ENCODE measurements at regions not wholly inside any gene's neighbourhood (a gene's known extent, or its start where the extent isn't known, plus 50 kb on each side); places are given as distances from the start of the nearest gene placed in this dataset.

DNA sequence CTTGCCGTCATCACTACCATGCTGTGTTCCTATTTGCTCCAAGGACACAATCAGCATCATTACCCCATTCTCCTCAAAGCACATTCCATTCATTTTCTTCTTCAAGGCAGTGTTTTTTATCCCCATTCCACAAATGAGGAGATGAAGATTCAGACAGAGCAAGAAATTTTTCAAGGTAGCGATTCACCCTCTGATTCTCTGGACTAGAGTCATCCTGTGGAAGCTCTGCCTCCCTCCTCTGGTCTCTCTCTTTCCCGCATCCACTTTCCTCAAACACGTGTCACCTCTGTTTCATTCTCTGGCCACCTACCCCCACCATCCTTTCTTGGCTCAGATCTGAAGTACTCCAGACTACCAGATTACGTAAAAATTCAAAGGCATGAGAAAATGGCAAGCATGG, 297.9 kb downstream of the SOX11 start:
- DNase-seq (ENCODE audit: low read depth in 2 of 2), result no peak

DNA sequence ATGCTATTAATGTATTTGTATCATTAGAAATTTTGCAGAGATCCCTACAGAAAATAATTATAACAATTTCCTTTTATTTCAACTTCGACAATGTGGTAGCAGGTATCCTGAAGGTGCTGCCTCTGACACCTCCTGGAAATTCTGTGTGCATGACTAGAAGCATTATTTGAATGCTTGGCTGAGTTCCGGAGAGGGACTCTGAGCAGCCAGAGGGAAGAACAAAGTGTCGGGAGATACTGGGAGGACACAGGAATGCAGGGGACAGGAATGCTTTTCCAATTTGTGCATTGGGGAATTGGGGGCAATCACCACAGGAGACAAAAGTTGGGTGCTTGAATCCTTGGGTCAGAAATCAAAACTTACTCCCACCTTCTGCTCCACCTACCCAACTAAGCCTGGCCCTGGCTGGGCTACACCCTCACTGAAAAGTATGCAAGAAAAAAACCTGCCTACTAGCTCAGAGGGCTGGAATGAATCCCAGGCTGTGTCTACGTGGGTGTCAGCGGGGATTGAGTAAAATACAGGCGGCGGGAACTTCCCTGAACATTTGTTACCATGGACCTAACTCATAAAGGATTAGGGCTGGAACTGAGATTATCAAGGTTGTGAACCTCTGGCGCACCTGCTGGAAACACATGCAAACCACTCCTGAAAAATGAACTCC, 299.3 kb downstream of the SOX11 start:
- no peak for DNase-seq (ENCODE audit: low read depth in 2 of 2)

DNA sequence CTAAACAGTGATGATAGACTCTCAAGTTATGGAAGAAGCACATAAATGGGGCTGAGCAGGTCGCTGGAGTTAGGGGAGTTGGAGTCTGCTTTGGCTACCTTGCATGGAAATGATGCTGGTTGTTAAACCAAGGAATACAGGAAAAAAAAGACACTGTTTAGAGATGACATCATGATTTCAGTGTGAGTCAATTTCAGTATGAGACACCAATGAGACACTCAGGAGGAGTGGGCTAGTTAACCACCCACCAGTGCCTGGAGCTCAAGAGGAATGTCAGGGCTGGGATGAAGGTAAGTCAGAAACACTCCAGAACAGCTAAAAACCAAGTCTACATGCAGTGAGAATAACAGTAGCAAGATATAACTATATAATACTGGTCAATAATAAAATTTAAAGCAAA, 303.6 kb downstream of the SOX11 start:
- no peak for DNase-seq (ENCODE audit: low read depth in 2 of 2)

DNA sequence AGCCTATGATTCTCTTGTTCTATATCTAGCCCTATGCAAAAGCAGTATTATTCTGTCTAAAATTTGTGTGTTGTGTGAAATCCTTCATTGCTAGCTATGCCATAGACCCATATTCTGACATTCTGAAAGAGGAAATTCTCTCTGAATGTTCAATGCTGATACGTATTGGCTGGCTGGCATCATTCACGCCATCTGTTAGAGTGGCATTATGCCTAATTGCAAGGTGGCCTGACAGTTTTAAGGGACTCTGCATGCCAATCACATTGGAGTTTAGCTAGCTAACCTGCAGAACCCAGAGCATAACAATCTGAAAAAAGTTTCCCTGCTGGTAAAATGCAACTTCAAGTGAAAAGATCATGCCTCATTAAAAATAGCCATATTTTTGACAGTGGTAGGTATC, 316.0 kb downstream of the SOX11 start:
- no peak for DNase-seq (ENCODE audit: low read depth in 2 of 2)

DNA sequence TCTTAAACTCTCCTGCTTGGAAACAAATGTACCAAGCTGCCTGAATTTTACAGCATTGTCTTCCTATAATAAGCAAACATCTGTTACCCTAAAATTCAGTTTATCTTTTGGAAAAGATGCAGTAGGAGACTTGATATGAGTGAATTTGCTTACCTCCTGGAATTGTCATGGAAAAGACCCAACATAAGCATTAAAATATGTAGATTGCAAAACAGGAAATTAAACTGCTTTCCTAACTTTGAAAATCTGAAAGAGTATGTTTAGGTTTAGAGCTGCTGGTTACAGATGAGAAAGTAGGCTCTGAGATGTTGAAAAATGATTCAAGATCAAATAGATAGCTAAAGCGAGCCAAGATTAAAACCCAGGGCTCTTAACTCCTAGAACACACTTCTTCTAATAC, 316.5 kb downstream of the SOX11 start:
- DNase-seq (ENCODE audit: low read depth in 2 of 2), result no peak

DNA sequence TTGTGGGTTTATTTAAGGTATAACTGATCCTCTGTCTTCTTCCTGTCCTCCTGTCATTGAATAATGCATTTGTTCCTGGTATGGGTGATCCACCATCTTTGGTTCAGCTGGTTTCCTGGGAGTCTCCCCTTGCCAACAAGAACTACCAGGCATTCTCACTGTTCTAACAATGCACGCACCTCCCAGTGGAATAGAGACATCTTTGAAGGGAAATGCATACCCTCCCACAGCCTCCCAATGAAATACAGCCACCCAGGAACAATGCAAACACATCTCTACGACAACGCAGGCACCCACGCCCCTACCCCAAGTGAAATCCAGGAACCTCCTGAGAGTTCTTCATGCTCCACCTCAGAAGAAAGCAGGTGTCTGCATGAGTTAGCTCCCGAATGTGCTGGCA, 318.0 kb downstream of the SOX11 start:
- no peak for DNase-seq (ENCODE audit: low read depth in 2 of 2)

DNA sequence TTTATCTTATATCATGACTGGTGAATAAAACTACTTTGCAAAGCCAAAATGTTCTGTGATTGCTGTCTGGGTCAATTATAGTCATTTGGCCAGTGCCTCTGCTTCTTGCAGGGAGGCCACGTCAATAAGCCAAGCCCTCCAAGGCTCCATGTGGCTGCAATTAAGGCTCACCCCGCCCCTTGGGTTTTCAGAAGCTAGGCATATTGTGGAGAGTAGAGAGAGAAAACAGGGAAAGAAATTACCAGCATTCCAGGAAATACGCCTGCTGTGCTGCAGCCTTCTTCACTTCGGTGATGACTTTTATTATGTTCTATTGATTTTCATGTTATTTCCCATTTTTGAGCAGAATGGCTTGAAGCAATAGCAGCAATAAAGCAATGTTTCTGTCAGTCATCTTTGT, 319.7 kb downstream of the SOX11 start:
- DNase-seq (ENCODE audit: low read depth in 2 of 2), result no peak

DNA sequence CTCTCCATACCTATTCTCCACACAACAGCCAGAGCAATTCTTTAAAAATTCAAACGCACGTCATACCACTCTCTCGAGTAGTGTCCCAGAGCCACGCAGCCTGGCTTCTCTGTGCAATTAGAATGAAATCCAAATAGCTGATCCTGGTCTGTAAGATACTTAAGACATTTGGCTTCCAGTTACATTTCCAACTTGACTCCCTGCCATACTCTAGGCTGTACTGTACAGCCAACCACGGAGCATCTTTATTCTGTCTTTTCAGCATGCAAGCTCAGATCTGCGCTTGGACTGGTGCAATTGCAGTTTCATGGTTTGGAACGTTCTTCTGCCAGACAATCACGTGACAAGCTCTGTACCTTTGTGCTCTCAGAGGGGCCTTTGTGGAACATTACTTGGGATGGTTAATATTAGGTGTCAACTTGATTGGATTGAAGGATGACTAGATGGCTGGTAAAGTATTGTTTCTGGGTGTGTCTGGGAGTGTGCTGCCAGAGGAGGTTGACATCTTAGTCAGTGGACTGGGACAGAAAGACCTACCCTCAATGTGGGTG, 325.6 kb downstream of the SOX11 start:
- DNase-seq (ENCODE audit: low read depth in 2 of 2), result no peak

DNA sequence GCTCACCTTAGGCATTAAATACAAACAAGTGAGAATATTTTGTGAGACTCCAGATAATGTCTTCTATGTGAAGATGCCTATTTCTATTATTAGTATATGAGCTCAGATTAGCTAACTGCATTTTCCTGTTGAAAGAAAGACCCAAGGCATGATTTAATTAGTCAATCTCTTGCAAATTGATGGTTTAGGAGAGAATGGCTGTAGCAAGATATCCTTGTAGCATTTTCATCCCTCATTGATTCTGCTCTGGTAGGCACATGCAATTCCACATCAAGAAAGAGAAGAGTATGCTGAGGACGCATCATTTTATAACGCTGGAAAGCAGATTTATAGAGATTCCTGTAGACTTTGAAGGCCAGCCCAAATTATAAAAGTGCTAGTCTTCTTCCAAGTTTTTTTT, 332.0 kb downstream of the SOX11 start:
- DNase-seq (ENCODE audit: low read depth in 2 of 2), result no peak

DNA sequence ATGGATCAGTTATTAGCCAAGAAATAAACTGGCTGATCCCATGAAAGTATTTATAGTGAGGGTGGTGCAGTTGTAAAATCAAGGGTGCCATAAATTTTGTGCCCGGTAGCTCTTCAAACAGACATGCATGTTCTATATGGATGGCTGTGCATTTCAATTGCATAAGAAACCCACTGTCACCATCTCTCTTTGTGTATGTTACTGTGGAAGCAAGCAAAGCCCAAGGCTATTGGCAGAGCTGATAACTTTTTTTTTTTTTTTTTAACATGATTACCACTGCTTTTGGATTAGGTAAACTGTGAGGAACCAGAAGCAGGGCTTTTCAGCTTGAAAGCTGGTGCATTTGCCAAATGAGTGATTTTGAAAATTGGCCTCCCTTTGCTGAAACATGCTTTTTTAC, 332.6 kb downstream of the SOX11 start:
- no peak for DNase-seq (ENCODE audit: low read depth in 2 of 2)

DNA sequence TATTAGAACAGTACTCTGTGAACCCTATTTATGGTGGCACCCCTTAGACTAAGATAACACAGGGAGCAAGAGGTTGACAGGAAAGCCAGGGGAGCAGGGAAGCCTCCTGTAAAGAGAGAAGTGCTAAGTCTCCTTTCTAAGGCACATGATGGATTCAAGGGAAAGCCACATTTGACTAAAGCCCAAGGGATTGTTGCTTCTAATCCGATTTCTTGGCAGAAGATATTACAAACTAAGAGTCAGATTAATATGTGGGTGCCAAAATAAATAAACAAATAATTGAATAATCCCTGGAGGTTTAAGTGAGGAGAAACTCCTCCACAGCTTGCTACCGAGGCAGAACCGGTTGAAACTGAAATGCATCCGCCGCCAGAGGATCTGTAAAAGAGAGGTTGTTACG, 333.2 kb downstream of the SOX11 start:
- no peak for DNase-seq (ENCODE audit: low read depth in 2 of 2)

DNA sequence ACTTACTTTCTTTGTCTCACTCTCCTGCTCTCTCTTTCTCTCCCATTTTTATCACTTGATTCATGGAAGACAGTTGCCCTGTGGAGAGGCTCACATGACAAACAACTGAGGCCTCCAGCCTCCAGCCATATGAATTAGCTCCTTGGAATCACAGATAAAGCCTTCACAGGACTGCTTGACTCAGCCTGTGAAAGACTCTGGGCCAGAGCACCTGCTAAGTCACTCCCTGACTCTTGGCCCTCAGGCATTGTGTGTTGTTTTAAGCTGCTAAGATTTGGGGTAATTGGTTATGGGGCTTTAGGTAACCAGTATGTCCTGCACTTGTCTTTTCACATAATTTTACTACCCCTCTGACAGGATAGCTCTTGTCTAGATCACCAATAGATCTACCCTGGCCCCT, 334.9 kb downstream of the SOX11 start:
- no peak for DNase-seq (ENCODE audit: low read depth in 2 of 2)

DNA sequence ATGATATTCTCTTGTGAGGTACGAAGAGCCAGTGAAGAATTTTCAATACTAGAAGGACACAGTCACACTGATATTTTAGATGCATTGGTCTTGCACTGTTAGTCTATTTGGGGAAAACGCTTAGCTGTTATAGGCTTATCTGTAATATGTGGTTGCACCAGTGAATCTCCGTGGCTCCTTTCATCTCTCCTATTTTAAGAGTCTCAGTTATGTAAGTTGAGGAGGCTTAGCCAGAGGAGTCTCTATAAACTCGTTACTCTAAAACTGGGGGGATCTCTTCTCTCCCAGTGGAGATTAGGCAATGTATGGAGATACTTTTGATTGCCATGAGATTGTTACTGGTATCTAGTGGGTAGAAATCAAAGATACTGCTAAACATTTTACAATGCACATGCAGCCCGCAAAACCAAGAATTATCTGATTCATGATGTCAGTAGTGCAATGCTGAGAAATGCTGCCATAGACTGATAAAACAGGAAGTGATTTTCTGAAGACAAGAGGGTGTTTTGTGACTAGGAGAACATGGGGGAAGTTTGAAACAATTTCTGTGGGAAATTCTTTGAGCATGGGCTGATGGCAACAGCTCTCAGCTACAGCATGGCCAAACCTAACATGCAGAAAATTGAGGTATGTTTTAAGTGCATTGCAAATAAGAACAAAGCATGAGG, 339.1 kb downstream of the SOX11 start:
- no peak for DNase-seq (ENCODE audit: low read depth in 2 of 2)

DNA sequence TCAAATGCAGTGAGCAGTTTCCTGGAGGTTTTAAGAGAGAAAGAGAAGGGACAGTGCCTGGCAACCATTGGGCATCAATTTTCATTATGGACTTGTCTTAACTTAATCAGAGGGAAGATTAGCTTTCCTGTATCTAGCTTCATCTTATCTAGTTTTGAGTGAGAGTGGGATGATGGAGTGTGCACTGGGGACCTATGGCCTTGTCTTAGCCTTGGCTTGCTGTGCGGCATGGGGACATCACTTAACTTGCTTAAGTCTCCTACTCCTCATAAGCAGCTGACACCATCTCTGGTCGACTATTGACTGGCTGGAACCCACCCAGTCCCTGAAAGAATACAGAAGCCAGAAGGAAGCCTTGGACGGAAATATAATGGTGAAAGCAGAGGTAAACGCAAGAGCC, 344.0 kb downstream of the SOX11 start:
- DNase-seq (ENCODE audit: low read depth in 2 of 2), result no peak

DNA sequence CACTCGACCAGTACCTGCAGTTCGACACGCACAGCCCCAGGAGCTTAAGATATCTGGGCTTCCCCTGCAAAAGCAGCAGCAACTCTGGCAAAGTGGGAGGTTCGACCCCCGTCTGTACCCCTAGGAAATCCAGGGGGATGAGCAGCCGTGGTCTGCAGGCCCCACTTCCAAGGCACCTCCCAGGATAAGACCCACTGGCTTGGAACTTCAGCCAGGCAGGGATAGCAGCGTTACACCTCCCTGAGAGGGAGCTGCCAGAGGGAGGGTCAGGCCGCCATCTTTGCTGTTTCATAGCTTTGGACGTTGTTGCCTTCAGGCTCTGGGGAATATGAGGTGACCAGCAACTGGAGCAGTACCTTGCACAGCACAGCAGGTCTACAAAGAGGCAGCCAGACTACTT, 351.1 kb downstream of the SOX11 start:
- DNase-seq (ENCODE audit: low read depth in 2 of 2), result no peak

DNA sequence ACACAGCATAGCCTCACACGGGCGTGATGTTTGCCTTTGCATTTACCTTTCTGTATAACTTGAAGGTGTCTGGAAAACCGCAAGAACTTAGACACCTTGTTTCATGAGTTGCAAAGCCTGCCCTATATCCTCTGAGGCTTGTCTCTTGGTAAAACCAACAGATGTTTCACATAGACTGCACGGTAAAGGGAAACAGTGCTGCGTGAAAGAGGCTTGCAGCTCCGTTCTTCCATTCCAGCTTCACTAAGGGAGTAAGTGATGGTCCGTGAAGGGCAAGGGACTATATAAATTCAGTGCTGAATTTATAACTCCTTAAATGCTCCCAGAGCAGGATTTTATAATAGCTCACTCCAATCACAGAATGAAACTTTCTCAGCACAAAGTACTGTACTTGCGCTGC, 360.5 kb downstream of the SOX11 start:
- no peak for DNase-seq (ENCODE audit: low read depth in 2 of 2)

DNA sequence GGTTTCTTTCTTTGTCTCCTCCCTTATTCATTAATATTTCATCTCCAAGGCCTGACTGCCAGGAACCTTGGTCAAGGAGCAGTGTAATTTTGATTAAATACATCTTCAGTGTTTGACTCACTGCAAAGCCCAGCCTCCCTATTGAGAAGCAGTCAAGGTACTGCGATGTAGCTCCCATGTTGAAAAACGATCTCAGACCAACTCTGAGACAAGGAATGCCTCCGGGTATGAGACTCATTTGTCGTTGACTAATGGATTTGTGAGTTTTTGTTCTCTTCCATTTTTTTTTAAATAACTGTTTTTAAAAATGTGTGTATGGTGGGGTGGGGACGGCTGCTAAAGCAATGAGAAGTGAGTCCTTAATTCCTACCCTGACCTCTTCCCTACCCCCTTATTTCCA, 361.6 kb downstream of the SOX11 start:
- DNase-seq (ENCODE audit: low read depth in 2 of 2), result no peak

DNA sequence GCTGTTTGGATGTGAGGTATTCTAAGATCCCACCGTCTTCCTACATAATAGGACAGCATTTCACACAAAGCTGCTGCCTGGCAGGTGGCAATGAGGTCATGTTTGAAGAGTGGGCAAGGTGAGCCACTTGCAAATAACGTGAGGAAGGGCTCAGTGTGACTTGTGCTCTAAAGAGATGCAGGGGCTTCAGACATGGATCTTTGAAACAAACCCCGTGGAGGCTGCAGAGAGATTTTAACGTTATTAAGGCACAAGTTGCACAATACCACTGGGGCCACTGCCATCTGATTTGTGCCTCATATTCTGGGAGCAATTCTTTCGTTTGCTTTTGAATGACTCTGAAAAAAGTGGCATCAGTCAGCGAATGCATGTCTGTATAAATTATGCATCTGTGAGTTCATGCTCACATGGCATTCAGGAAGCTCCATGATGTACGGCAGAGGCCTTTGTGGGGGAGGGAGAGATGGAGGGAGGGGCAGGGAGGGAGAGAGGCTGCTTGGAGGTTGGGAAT, 362.0 kb downstream of the SOX11 start:
- DNase-seq (ENCODE audit: low read depth in 2 of 2), result no peak

DNA sequence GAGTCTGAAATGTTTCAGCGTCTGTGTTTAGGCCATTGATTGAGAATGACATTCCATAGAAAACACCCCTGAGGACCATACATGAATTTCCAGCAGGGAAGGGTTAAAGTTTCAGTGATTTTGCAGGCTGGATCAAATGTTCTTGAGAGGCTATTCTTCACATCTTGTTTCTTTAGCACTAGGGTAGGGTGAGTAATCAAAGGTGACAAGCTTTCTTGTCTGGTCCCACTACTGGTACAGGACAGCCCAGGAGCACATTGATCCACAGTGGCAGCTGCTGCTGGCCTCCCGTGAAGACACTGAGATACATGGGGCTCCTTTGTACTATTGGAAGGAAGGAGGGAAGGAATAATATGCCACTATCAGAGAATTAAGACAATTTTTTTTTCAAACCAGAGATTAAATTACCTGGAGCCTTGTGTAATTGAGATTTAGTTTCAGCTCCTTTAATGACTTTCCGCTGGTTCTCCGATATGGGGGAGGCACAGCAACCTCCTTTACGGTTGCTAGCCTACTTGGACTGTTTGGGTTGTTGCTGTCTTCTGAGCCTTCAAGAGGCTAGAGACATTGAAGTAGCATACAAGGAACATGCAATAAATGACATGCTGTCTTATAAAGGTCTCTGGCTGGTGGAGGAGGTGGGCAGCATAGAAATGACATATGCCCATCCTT, 368.9 kb downstream of the SOX11 start:
- DNase-seq (ENCODE audit: low read depth in 2 of 2), result no peak

DNA sequence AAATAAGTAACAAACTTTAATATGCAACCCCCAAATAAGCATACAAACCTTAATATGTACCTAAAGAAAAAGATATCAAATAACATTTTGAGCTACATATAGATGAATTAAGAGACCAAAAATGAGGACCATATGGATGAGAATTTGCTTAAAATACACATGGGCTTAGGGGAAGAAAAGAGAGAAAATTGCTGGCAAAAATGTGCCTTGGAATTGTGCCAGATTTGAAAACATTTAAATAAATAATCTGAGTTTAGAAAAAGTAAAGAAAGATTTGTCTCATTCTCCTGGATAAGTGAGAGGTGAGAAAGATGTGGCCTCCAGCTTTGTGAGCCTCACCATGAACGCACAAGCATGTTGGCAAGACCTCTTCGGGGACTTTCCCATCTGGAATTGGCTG, 372.6 kb downstream of the SOX11 start:
- DNase-seq (ENCODE audit: low read depth in 2 of 2), result no peak

DNA sequence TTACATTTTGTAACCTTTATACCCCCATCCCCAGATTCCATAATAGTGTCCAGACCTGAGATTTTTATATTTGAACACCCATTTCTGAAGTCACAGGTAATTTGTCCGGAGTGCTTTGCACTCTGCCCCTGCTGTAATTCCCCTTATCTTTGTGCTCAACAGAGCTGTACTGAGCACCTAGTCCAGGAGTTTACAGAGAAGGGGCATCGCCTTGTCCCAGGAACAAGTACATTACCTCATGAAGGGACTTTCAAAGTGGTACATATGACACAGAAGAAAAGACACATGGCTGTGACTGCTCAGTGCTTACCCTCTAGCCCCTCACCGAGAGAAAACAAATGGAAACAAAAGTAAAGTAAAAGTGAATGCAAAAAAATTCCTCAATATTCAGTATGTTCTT, 373.5 kb downstream of the SOX11 start:
- DNase-seq (ENCODE audit: low read depth in 2 of 2), result no peak

DNA sequence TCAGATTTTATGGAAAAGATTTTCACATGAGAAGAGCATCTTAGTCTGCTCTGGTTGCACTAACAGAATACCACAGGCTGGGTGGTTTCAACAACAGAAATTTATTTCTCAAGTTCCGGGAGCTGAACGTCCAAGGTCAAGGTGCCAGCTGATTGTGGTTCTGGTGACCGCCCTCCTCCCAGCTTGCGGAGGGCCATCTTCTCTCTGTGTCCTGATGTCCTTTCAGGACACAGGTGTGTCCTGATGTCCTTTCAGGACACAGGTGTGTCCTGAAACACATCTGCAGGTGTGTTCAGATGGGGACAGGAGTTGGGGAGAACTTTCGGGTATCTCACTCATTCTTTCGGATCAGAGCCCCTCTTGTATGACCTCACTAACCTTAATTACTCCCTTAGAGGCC, 374.9 kb downstream of the SOX11 start:
- DNase-seq (ENCODE audit: low read depth in 2 of 2), result no peak

DNA sequence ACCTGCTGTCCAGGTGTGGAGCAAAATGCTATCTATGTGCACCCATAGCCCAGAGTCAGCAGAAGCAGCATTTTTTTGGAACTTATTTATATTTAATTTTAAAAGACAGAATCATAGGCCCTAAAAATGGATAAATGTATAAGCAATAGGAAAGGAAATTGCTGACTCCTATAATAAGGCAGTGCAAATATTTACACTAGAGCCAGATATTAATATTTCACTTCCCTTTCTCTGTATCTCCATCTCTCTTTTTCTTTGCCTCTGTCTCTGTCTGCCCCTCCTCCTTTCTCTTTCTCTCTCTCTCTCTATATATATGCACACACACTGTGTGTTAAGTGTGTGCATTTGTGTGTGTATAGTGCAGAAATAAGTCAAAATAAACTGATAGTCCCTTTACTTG, 375.6 kb downstream of the SOX11 start:
- DNase-seq (ENCODE audit: low read depth in 2 of 2), result no peak
